ENCODE measurements at regions not wholly inside any gene's neighbourhood (a gene's known extent, or its start where the extent isn't known, plus 50 kb on each side); places are given as distances from the start of the nearest gene placed in this dataset.

DNA sequence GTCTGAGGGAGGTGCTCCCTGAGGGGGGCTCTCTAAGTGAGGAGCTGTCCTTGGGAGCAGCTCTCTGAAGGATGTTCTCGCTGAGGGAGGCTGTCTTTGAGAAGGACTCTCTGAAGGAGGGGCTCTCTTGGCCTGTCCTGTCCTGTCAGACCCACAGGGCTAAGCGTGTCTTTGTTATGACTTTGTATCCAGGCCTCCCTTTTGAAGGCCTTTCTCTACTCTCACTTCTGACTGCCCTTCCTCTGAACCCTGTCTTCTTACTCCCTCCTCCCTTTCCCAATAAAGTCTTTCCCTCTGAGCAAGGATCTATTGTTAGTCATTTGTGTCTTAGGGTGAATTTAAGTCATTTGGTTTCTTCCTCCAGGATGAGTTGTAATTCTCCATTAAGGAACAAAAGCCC is 330.1 kb upstream of the PLET1 start:
- no peak for ATAC-seq
- TF ChIP-seq, protein P1, sequence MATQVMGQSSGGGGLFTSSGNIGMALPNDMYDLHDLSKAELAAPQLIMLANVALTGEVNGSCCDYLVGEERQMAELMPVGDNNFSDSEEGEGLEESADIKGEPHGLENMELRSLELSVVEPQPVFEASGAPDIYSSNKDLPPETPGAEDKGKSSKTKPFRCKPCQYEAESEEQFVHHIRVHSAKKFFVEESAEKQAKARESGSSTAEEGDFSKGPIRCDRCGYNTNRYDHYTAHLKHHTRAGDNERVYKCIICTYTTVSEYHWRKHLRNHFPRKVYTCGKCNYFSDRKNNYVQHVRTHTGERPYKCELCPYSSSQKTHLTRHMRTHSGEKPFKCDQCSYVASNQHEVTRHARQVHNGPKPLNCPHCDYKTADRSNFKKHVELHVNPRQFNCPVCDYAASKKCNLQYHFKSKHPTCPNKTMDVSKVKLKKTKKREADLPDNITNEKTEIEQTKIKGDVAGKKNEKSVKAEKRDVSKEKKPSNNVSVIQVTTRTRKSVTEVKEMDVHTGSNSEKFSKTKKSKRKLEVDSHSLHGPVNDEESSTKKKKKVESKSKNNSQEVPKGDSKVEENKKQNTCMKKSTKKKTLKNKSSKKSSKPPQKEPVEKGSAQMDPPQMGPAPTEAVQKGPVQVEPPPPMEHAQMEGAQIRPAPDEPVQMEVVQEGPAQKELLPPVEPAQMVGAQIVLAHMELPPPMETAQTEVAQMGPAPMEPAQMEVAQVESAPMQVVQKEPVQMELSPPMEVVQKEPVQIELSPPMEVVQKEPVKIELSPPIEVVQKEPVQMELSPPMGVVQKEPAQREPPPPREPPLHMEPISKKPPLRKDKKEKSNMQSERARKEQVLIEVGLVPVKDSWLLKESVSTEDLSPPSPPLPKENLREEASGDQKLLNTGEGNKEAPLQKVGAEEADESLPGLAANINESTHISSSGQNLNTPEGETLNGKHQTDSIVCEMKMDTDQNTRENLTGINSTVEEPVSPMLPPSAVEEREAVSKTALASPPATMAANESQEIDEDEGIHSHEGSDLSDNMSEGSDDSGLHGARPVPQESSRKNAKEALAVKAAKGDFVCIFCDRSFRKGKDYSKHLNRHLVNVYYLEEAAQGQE (IDR thresholded peaks at IDR 0.05; ENCODE audit: low read depth): no peak
- TF ChIP-seq SP1 (IDR thresholded peaks at IDR 0.05; ENCODE audit: low read depth): no peak
- no peak for TF ChIP-seq EZH2 (IDR thresholded peaks at IDR 0.05)
- TF ChIP-seq POLR2A (IDR thresholded peaks at IDR 0.05; ENCODE audit: borderline replicate concordance, extremely low read depth, insufficient read depth, insufficient read length): no peak
- TF ChIP-seq POLR2AphosphoS5 (IDR thresholded peaks at IDR 0.05; ENCODE audit: low read depth, low read length): no peak
- TF ChIP-seq ZNF274 (IDR thresholded peaks at IDR 0.05; ENCODE audit: low read depth, low read length): no peak
- TF ChIP-seq EGR1 (IDR thresholded peaks at IDR 0.05; ENCODE audit: low read depth): no peak
- no peak for TF ChIP-seq EZH2phosphoT487 (IDR thresholded peaks at IDR 0.05; ENCODE audit: borderline replicate concordance)
- TF ChIP-seq, protein P2, sequence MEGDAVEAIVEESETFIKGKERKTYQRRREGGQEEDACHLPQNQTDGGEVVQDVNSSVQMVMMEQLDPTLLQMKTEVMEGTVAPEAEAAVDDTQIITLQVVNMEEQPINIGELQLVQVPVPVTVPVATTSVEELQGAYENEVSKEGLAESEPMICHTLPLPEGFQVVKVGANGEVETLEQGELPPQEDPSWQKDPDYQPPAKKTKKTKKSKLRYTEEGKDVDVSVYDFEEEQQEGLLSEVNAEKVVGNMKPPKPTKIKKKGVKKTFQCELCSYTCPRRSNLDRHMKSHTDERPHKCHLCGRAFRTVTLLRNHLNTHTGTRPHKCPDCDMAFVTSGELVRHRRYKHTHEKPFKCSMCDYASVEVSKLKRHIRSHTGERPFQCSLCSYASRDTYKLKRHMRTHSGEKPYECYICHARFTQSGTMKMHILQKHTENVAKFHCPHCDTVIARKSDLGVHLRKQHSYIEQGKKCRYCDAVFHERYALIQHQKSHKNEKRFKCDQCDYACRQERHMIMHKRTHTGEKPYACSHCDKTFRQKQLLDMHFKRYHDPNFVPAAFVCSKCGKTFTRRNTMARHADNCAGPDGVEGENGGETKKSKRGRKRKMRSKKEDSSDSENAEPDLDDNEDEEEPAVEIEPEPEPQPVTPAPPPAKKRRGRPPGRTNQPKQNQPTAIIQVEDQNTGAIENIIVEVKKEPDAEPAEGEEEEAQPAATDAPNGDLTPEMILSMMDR (IDR thresholded peaks at IDR 0.05 in 2 of 3, conservative IDR thresholded peaks at IDR 0.05 in 1 of 3; ENCODE audit: borderline replicate concordance in 1 of 3, insufficient read depth in 1 of 3, low read depth in 2 of 3, low read length in 2 of 3): no peak
- TF ChIP-seq JUND (IDR thresholded peaks at IDR 0.05): no peak
- TF ChIP-seq CBX3 (IDR thresholded peaks at IDR 0.05; ENCODE audit: low read depth): no peak
- TF ChIP-seq MAX (IDR thresholded peaks at IDR 0.05): no peak
- TF ChIP-seq YY1 (IDR thresholded peaks at IDR 0.05; ENCODE audit: extremely low read depth, insufficient replicate concordance, low read depth, low read length): no peak
- TF ChIP-seq ATF3 (IDR thresholded peaks at IDR 0.05): no peak
- no peak for TF ChIP-seq SRF (IDR thresholded peaks at IDR 0.05; ENCODE audit: low read depth)
- no peak for TF ChIP-seq RAD21 (IDR thresholded peaks at IDR 0.05; ENCODE audit: low read depth)
- no peak for TF ChIP-seq SIN3A (IDR thresholded peaks at IDR 0.05; ENCODE audit: low read depth)
- no peak for TF ChIP-seq FOSL1 (IDR thresholded peaks at IDR 0.05; ENCODE audit: low read depth)
- no peak for TF ChIP-seq CEBPB (IDR thresholded peaks at IDR 0.05; ENCODE audit: low read depth)
- TF ChIP-seq ZBTB33 (IDR thresholded peaks at IDR 0.05; ENCODE audit: extremely low read depth, insufficient replicate concordance, low read length): no peak
- no peak overlapping the region for H2AFZ ChIP-seq (ENCODE audit: low read depth, low read length, poor library complexity, severe bottlenecking)
- no peaks in the 10 kb centered on the region for H3K4me1 ChIP-seq (ENCODE audit: control insufficient read depth in 1 of 2, insufficient read depth in 2 of 2, low read length in 2 of 2)
- no peaks in the 10 kb centered on the region for H3K36me3 ChIP-seq (ENCODE audit: control insufficient read depth in 1 of 2, insufficient read depth in 2 of 2, low read length in 2 of 2)
- no peak for DNase-seq (ENCODE audit: low read depth, low spot score)
- no peak overlapping the region for H3K27ac ChIP-seq (ENCODE audit: low read depth, low read length)
- no peaks in the 10 kb centered on the region for H3K9me3 ChIP-seq (ENCODE audit: control insufficient read depth in 1 of 2, insufficient read depth in 1 of 2, low read depth in 1 of 2, low read length in 2 of 2)
- CTCF ChIA-PET: no interaction called here
- no peak overlapping the region for H3K9ac ChIP-seq (ENCODE audit: low read length)
- H3K4me3 ChIP-seq (replicated peaks in 1 of 2; ENCODE audit: low read depth in 1 of 2, low read length in 2 of 2): no peak overlapping the region
- no peaks in the 10 kb centered on the region for H4K20me1 ChIP-seq (ENCODE audit: insufficient read depth)
- no peak overlapping the region for H3K4me2 ChIP-seq (ENCODE audit: low read length)
- H3K27me3 ChIP-seq (ENCODE audit: insufficient read depth, low read length): no peaks in the 10 kb centered on the region
- no peaks in the 10 kb centered on the region for H3K9me2 ChIP-seq (ENCODE audit: insufficient read depth)
- intact Hi-C loops (cut with micrococcal nuclease): no loop called here
- BruUV-seq (replicated peaks): no TSS peak
- no peaks in the 10 kb centered on the region for H3K79me2 ChIP-seq (ENCODE audit: insufficient read depth, low read length)
- RAD21 ChIA-PET (ENCODE audit: low non-redundant PET in 1 of 2, low total read pairs in 2 of 2, uncharacterized antibody in 2 of 2, unreplicated experiment in 2 of 2): no interaction called here
- POLR2A ChIA-PET: no interaction called here

Measured in HCT116 (cell line).